HEK293 (cell line): ENCODE measurements at regions not wholly inside any gene's neighbourhood (a gene's known extent, or its start where the extent isn't known, plus 50 kb on each side); places are given as distances from the start of the nearest gene placed in this dataset.

Experiments used
- CTCF ChIA-PET: fragments of 350-600 bp; formaldehyde crosslinking; extraction: SDS; loops from one replicate; lab custom pipeline; 2021; ENCODE audit warnings: antibody characterized with exemption; lab: Yijun Ruan, JAX
- POLR2A ChIA-PET: fragments of 300-600 bp; formaldehyde crosslinking; extraction: SDS; loops from one replicate; lab custom pipeline; 2020; ENCODE audit warnings: antibody characterized with exemption, inconsistent platforms; lab: Yijun Ruan, JAX
- H3K27ac ChIP-seq: fragments of 200-500 bp; sonication (Bioruptor generic); 2 replicates; pipeline ENCODE4 v1.5.1; 2014; ENCODE audit warnings: low read depth, low read length, control low read depth, inconsistent platforms; ENCODE audit errors: extremely low read depth
- H3K36me3 ChIP-seq, 2 experiments: fragments of 200-500 bp in 1 of 2; sonication (Bioruptor generic) in 1 of 2; 1 replicate in 1 of 2; 2 replicates in 1 of 2; pipeline ENCODE4 v1.5.1; 2014 to 2017; ENCODE audit warnings: inconsistent platforms in 2 of 2, low read length in 2 of 2; ENCODE audit not compliant: control insufficient read depth in 2 of 2, insufficient read depth in 1 of 2
- H3K4me1 ChIP-seq: fragments of 200-500 bp; sonication (Bioruptor generic); 2 replicates; pipeline ENCODE4 v1.5.1; 2014; ENCODE audit warnings: mild to moderate bottlenecking, low read length, inconsistent platforms; ENCODE audit not compliant: control insufficient read depth, insufficient read depth
- H3K4me3 ChIP-seq: 2 replicates; pipeline ENCODE4 v1.5.1; 2011; ENCODE audit warnings: low read depth, mild to moderate bottlenecking, control low read depth, low read length, moderate library complexity
- H3K9me3 ChIP-seq: fragments of 200-500 bp; sonication (Bioruptor generic); 2 replicates; pipeline ENCODE4 v1.5.1; 2014; ENCODE audit warnings: low read depth, low read length, inconsistent platforms; ENCODE audit not compliant: control insufficient read depth, insufficient read depth
- AEBP2 ChIP-seq: fragments of 450-650 bp; formaldehyde crosslinking; IDR thresholded peaks from 2 replicates; pipeline ENCODE4 v1.5.1; 2016; ENCODE audit warnings: missing biosample characterization, missing genetic modification characterization, borderline replicate concordance
- INSM2 ChIP-seq: fragments of 450-650 bp; formaldehyde crosslinking; IDR thresholded peaks from 2 replicates; pipeline ENCODE4 v1.5.1; 2016; ENCODE audit warnings: missing biosample characterization, missing genetic modification characterization
- PRDM4 ChIP-seq: fragments of 450-650 bp; formaldehyde crosslinking; IDR thresholded peaks from 2 replicates; pipeline ENCODE4 v1.5.1; 2017; ENCODE audit warnings: missing biosample characterization, missing genetic modification characterization
- SCRT1 ChIP-seq: fragments of 450-650 bp; formaldehyde crosslinking; IDR thresholded peaks from 2 replicates; pipeline ENCODE4 v1.5.1; 2016; ENCODE audit warnings: missing biosample characterization, missing genetic modification characterization, borderline replicate concordance
- ZBTB20 ChIP-seq: fragments of 450-650 bp; formaldehyde crosslinking; IDR thresholded peaks from 2 replicates; pipeline ENCODE4 v1.5.1; 2016; ENCODE audit warnings: missing biosample characterization, missing genetic modification characterization
- ZBTB6 ChIP-seq: fragments of 450-650 bp; formaldehyde crosslinking; IDR thresholded peaks from 2 replicates; pipeline ENCODE4 v1.5.1; 2017; ENCODE audit warnings: missing biosample characterization, missing genetic modification characterization
- ZNF148 ChIP-seq: fragments of 450-650 bp; formaldehyde crosslinking; IDR thresholded peaks from 2 replicates; pipeline ENCODE4 v1.5.0; 2017; ENCODE audit warnings: missing biosample characterization, missing genetic modification characterization, borderline replicate concordance
- ZNF18 ChIP-seq: fragments of 450-650 bp; formaldehyde crosslinking; IDR thresholded peaks from 2 replicates; pipeline ENCODE4 v1.5.1; 2016; ENCODE audit warnings: missing biosample characterization, missing genetic modification characterization
- ZNF184 ChIP-seq: fragments of 450-650 bp; IDR thresholded peaks from 2 replicates; pipeline ENCODE4 v1.5.1; 2018; ENCODE audit warnings: missing biosample characterization, mild to moderate bottlenecking, missing genetic modification characterization
- ZNF19 ChIP-seq: fragments of 450-650 bp; formaldehyde crosslinking; IDR thresholded peaks from 2 replicates; pipeline ENCODE4; 2016; ENCODE audit warnings: missing biosample characterization, missing genetic modification characterization, low read depth
- ZNF2 ChIP-seq: fragments of 450-650 bp; formaldehyde crosslinking; IDR thresholded peaks from 2 replicates; pipeline ENCODE4 v1.5.1; 2016; ENCODE audit warnings: missing biosample characterization, missing genetic modification characterization
- ZNF239 ChIP-seq: fragments of 450-650 bp; formaldehyde crosslinking; IDR thresholded peaks from 2 replicates; pipeline ENCODE4 v1.5.1; 2016; ENCODE audit warnings: missing biosample characterization, missing genetic modification characterization
- ZNF335 ChIP-seq: fragments of 450-650 bp; formaldehyde crosslinking; conservative IDR thresholded peaks from 2 replicates; pipeline ENCODE4 v1.5.1; 2016; ENCODE audit warnings: missing biosample characterization, missing genetic modification characterization
- ZNF501 ChIP-seq: fragments of 450-650 bp; formaldehyde crosslinking; IDR thresholded peaks from 2 replicates; pipeline ENCODE4 v1.5.1; 2016; ENCODE audit warnings: missing biosample characterization, missing genetic modification characterization
- ZNF529 ChIP-seq: fragments of 450-650 bp; formaldehyde crosslinking; IDR thresholded peaks from 2 replicates; pipeline ENCODE4 v1.5.1; 2017; ENCODE audit warnings: missing genetic modification characterization, missing biosample characterization; ENCODE audit not compliant: insufficient replicate concordance
- ZNF530 ChIP-seq: fragments of 450-650 bp; formaldehyde crosslinking; IDR thresholded peaks from 2 replicates; pipeline ENCODE4 v1.5.1; 2016; ENCODE audit warnings: low read depth, missing biosample characterization, missing genetic modification characterization
- ZNF580 ChIP-seq: fragments of 450-650 bp; formaldehyde crosslinking; IDR thresholded peaks from 2 replicates; pipeline ENCODE4 v1.5.1; 2016; ENCODE audit warnings: missing biosample characterization, missing genetic modification characterization
- ZNF610 ChIP-seq: fragments of 450-650 bp; formaldehyde crosslinking; IDR thresholded peaks from 2 replicates; pipeline ENCODE4 v1.5.1; 2016; ENCODE audit warnings: missing biosample characterization, missing genetic modification characterization, borderline replicate concordance
- ZNF670 ChIP-seq: fragments of 450-650 bp; formaldehyde crosslinking; IDR thresholded peaks from 2 replicates; pipeline ENCODE4 v1.5.1; 2016; ENCODE audit warnings: missing biosample characterization, missing genetic modification characterization, low read depth

- H3K9me3 ChIP-seq: no peaks in the 10 kb centered on the region
- ChIA-PET CTCF (interaction anchor here (0.6 to 1.3 kb wide), 2 partner anchors 1005 to 1080 kb away, joined by 3 read pairs; no protein-coding TSS in a partner anchor), POLR2A (no interaction called here)
- H3K36me3 ChIP-seq: no peaks in the 10 kb centered on the region
- H3K4me3 ChIP-seq: no peak overlapping the region
- no peak overlapping the region for H3K27ac ChIP-seq
- H3K4me1 ChIP-seq: no peaks in the 10 kb centered on the region
- TF ChIP-seq ZNF530 (tag by site-specific recombination): no peak
- no peak for TF ChIP-seq ZNF580 (tag by site-specific recombination)
- TF ChIP-seq ZNF2 (tag by site-specific recombination): no peak
- TF ChIP-seq ZNF529: no peak
- TF ChIP-seq, all 188 proteins: peak for 0
These were observed 674.5 kb downstream of the CETN3 start for GRCh38 chr5:89735082-89735481.

GRCh38 chr5:89733772-89734171, 675.8 kb downstream of the CETN3 start:
- CTCF ChIA-PET: interaction anchor here (0.5 kb wide), 2 partner anchors 431 to 1010 kb away, joined by 3 read pairs; no protein-coding TSS in a partner anchor
- no peak overlapping the region for H3K4me3 ChIP-seq
- H3K9me3 ChIP-seq: no peaks in the 10 kb centered on the region
- no peaks in the 10 kb centered on the region for H3K4me1 ChIP-seq
- no peak overlapping the region for H3K27ac ChIP-seq
- no peak for TF ChIP-seq INSM2 (tag by site-specific recombination)
- TF ChIP-seq ZNF335 (tag by site-specific recombination): no peak
- TF ChIP-seq ZNF148 (tag by site-specific recombination): no peak
- POLR2A ChIA-PET: no interaction called here
- no peaks in the 10 kb centered on the region for H3K36me3 ChIP-seq

GRCh38 chr5:89729623-89730301, 679.8 kb downstream of the CETN3 start:
- no peaks in the 10 kb centered on the region for H3K36me3 ChIP-seq
- POLR2A ChIA-PET: no interaction called here
- H3K9me3 ChIP-seq: no peaks in the 10 kb centered on the region
- H3K4me3 ChIP-seq: no peak overlapping the region
- no peaks in the 10 kb centered on the region for H3K4me1 ChIP-seq
- H3K27ac ChIP-seq: no peak overlapping the region
- CTCF ChIA-PET: interaction anchor here (0.6 to 2.2 kb wide), 10 partner anchors 8 to 1002 kb away, joined by 3 to 18 read pairs (median 3); no protein-coding TSS in a partner anchor
- no peak for TF ChIP-seq ZNF184 (tag by site-specific recombination)
- no peak for TF ChIP-seq ZNF610 (tag by site-specific recombination)
- no peak for TF ChIP-seq ZNF19 (tag by site-specific recombination)
- TF ChIP-seq ZBTB20: no peak
- TF ChIP-seq SCRT1: no peak
- TF ChIP-seq PRDM4: no peak
- TF ChIP-seq AEBP2 (tag by site-specific recombination): no peak
- no peak for TF ChIP-seq ZNF18
- no peak for TF ChIP-seq ZBTB6 (tag by site-specific recombination)
- no peak for TF ChIP-seq ZNF501 (tag by site-specific recombination)
- no peak for TF ChIP-seq ZNF239 (tag by site-specific recombination)
- no peak for TF ChIP-seq ZNF670
